ENCODE measurements at regions not wholly inside any gene's neighbourhood (a gene's known extent, or its start where the extent isn't known, plus 50 kb on each side); places are given as distances from the start of the nearest gene placed in this dataset.

DNA sequence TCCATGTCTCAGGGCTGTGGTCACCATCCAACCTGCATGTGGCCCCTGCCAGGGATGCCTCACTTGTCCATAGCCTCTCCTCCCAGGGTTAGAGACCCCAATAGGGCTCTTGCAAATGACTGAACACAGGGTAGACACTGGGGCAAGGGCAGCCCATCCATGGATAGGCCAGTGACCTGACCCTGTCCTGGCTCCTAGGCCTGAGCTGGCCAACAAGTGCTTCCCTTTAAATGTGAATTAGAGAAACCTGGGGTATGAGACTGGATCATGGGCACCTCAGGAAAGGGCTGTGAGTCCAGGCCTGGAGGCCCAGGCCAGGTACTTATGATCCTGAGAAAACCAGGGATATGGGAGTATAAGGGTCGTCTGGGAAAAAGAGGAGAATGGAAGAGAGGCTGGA is 64.5 kb downstream of the COPS8 start:
- no peak for DNase-seq

- no peak for DNase-seq
Measured at GRCh38 chr2:237150831-237151375, 65.2 kb downstream of the COPS8 start.

- DNase-seq, result no peak
Measured at GRCh38 chr2:237152361-237152760, 66.7 kb downstream of the COPS8 start.

GRCh38 chr2:237153181-237153580 is 67.5 kb downstream of the COPS8 start:
- DNase-seq, result no peak

DNA sequence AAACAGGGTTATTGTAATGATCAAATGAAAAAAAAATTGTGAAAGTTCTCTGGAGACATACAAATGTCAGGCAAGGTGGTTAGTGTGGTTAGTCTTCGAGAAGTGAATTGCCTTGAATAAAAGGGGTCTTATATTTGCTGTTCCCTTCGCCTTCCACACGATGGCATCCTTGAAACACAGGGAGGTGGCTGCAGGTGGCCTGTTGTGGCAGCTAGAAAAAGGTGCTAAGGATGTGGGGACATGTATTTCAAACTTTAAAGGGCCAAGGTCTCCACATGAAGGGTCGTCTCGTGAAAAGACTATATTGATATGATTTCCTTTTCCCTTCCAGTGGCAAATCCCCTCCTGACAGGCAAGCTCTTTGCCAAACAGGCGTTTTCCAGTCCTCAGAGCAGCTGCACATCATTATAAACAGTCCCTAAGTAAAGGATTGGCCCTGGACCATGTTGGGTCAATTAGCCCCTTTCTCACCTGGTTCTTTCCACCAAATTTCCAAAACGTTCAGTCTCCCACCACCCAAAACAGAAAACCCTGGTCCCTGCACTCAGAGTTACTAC is 68.5 kb downstream of the COPS8 start:
- DNase-seq, result no peak

GRCh38 chr2:237154884-237155851 is 69.5 kb downstream of the COPS8 start:
- DNase-seq, result no peak

DNA sequence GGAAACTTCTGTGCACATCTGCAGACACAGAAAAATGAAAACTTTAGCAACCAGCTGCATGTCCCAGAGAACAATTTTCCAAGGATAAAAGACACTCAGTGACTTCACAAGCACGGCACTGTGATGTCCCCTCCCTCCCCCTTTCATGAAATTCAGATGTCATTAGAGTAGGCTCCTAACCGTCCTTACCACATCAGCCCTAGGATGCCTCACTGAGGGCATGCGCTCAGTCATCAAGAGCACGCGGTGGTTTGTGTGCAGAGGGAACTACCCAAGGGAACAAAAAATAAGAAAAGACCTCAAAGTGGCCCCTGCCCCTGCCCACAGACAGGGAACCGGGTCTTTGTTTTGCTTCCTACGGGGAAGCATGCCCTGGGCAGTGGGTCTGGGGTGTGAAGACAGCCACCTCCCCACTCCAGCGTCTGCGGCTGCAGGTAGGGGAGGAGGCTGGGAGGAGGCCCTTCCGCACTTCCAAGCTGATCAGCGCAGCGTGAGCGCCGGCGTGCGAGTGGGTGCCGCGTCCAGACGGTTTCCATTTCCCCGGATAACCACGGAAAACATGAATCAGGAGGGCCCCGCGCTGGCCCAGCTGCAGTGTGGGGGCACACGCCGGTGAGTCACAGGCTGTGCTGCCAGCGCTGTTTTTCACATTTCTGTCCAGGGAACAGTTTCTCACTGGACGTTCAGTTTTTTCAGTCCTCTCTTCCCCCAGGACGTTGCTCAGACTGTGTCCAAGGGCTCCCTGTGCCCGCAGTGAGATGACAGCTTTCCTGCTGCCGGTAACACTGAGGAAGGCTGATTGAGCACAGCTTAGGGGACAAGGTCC is 70.6 kb downstream of the COPS8 start:
- no peak for DNase-seq

DNA sequence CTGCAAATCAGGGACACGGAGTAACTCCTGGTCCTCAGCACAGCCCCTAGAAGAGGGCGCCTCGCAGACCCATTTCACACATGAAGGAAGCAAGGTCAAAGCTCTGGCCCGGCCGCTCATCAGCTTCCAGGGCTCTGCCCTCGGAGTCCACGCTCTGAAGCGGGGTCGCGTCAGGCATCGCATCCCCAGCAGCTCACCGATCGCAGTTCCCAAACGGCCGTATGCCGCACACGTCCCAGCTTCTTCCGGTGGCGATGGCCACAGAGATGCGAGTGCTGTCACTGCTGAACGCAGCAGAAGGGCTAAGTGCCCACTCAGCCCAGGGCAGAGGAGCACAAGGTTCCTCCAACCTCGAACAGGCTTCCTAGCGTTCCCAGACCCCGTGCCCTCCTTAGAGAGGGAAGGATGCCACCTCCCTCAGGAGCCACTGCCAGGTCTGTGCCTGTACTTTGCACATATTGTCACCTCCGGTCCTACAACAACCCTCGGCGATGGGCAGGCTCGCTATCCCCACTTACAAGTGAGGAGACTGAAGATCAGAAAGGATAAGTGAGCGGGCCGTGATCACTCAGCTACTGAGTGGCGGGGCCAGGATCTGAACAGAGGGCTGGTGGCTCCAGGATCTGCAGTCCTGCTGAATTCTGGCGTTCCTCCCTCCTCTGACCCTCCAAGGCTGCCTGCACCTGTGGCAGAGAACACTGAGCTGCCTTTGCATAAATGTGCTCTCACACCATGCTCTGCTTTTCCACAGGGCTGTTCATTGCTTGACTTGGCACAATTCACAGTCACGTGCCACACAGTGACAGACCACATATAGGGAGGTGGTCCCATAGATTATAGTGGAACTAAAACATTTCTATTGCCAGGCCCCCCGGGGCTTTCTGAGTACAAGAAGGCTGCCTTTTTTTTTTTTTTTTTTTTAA is 71.4 kb downstream of the COPS8 start:
- no peak for DNase-seq

DNA sequence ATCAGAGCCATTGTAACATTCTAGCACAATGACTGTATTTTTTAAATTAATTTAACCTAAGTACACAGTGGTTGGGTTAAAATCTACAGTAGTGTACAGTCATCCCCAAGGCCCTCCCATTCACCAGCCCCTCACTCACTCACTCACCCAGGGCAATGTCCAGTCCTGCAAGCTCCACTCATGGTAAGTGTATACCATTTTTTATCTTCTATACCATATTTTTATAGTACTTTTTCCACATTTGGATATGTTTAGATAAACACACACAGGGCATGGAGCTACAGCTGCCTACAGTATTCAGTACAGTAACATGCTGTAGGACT is 72.1 kb downstream of the COPS8 start:
- DNase-seq, result no peak

GRCh38 chr2:237158194-237158593 is 72.5 kb downstream of the COPS8 start:
- no peak for DNase-seq

GRCh38 chr2:237159006-237159911 is 73.6 kb downstream of the COPS8 start:
- no peak for DNase-seq

DNA sequence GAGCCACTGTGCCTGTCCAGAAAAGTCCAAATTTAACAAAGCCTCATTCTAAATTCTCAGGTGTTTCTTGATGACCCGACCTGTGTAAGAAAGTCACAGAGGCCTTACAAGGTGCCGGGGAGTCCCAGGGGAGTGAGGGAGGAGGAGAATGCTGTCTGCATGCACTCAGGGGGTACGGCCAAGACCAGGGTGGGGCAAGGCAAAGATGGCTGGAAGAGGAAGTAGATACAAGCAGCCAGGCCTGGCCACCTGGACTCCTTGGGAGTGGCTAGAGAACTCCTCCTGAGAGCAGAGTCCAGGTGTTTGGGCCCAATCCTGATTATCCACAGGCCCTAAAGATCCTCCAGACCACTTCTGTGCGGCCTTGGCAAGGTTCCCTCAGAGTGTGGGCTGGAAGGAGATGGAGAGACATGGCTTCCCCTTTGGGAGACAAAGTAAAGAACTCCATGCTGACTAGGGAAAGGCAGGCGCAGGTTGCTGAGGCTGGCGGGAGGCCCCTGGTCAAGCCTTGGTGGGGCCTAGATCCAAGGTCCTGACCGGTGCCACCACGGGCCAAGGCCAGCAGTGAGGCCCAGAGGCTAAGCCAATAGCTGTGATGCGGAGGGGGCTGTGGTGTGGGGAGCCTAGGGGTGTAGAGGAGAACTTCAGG is 74.7 kb downstream of the COPS8 start:
- no peak for DNase-seq

- DNase-seq, result no peak
Measured at GRCh38 chr2:237161189-237161588, 75.5 kb downstream of the COPS8 start.

GRCh38 chr2:237162959-237163358 is 77.3 kb downstream of the COPS8 start:
- no peak for DNase-seq

- DNase-seq, result no peak
Measured at GRCh38 chr2:237164474-237165042, 78.9 kb downstream of the COPS8 start.

- DNase-seq, result no peak
Measured at GRCh38 chr2:237165405-237166276, 80.0 kb downstream of the COPS8 start.

DNA sequence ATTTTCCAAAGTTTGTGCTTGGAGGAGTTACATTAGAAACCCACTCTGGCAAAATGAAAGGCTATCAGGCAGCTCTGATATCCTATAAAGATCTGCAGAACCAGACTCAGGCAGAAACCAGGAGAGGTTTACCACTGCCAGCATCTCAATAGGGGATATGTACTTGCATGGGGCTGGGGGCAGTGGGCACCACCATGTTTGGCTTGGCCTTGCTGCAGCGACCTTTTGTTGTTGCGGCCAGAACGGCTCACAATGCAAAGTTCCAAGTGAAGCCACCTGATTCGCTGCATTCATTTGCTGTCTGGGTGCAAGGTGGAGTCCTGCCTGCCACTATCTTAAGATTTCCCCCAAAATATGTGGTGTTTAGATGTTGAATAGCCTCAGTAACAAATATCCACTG is 81.3 kb downstream of the COPS8 start:
- no peak for DNase-seq

GRCh38 chr2:237167934-237168333 is 82.2 kb downstream of the COPS8 start:
- DNase-seq, result no peak

GRCh38 chr2:237170020-237170419 is 84.3 kb downstream of the COPS8 start:
- DNase-seq, result no peak

All from right kidney (tissue), 1 donor.